ENCODE measurements at regions not wholly inside any gene's neighbourhood (a gene's known extent, or its start where the extent isn't known, plus 50 kb on each side); places are given as distances from the start of the nearest gene placed in this dataset.

DNA sequence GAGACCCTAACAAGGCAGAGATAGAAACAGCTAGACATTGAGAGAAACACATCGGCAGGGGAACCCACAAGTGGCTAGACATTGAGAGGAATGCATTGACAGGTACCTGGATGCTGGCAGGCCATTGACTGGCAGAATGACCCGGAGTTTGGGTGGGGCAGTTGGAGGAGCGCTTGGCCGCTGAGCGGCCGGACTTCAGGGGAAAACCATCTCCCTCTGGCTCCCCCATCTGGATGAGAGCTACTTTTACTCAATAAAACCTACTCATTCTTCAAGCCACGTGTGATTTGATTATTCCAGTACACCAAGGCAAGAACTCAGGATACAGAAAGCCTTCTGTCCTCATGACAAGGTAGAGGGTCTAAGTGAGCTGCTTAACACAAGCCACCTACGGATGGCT lies 473.4 kb downstream of the SLITRK5 start:
- H3K4me1 ChIP-seq (ENCODE audit: insufficient read depth) = no peaks in the 10 kb centered on the region
- TF ChIP-seq EP300 (IDR thresholded peaks at IDR 0.05) = no peak
- no peak for TF ChIP-seq POLR2A (IDR thresholded peaks at IDR 0.05)
- TF ChIP-seq, protein P1, sequence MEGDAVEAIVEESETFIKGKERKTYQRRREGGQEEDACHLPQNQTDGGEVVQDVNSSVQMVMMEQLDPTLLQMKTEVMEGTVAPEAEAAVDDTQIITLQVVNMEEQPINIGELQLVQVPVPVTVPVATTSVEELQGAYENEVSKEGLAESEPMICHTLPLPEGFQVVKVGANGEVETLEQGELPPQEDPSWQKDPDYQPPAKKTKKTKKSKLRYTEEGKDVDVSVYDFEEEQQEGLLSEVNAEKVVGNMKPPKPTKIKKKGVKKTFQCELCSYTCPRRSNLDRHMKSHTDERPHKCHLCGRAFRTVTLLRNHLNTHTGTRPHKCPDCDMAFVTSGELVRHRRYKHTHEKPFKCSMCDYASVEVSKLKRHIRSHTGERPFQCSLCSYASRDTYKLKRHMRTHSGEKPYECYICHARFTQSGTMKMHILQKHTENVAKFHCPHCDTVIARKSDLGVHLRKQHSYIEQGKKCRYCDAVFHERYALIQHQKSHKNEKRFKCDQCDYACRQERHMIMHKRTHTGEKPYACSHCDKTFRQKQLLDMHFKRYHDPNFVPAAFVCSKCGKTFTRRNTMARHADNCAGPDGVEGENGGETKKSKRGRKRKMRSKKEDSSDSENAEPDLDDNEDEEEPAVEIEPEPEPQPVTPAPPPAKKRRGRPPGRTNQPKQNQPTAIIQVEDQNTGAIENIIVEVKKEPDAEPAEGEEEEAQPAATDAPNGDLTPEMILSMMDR (IDR thresholded peaks at IDR 0.05) = no peak
- no peak for DNase-seq
- no peaks in the 10 kb centered on the region for H3K36me3 ChIP-seq
- H3K9me3 ChIP-seq = no peaks in the 10 kb centered on the region
- WGBS, 3 donors = 91 to 93% (median 92%) methylated on average over 8 of the region's 8 CpGs
- no peaks in the 10 kb centered on the region for H3K27me3 ChIP-seq
- H3K27ac ChIP-seq = no peak overlapping the region
- no peak overlapping the region for H3K4me3 ChIP-seq
- intact Hi-C loops (cut with DNase I) = no loop called here

DNA sequence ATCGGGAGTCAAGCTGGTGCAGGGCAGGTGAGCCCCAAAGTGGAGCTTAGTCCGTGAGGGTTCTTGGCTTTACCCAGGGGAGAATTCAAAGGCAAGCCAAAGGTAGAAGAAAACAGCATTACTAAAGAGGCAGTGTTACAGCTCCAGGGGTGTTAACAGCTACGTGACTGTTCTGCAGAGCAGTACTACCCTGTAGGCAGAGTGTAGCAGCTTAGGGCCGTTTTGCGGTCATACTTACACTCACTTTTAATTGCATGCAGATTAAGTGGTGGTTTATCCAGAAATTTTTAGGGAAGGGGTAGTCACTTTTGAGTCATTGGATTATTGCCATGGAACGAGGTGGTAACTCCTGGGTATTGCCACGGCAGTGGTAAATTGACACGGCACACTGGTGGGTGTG lies 482.2 kb downstream of the SLITRK5 start:
- no peak overlapping the region for H3K27ac ChIP-seq
- 88 to 93% (median 89%) methylated on average over 8 of the region's 8 CpGs for WGBS, 3 donors
- intact Hi-C loops (cut with DNase I) = no loop called here
- no peaks in the 10 kb centered on the region for H3K36me3 ChIP-seq
- DNase-seq = no peak
- no peaks in the 10 kb centered on the region for H3K27me3 ChIP-seq
- H3K4me1 ChIP-seq (ENCODE audit: insufficient read depth) = no peaks in the 10 kb centered on the region
- no peak overlapping the region for H3K4me3 ChIP-seq
- H3K9me3 ChIP-seq = no peaks in the 10 kb centered on the region
- no peak for TF ChIP-seq EP300 (IDR thresholded peaks at IDR 0.05)
- TF ChIP-seq POLR2A (IDR thresholded peaks at IDR 0.05) = no peak
- TF ChIP-seq, protein P1 (IDR thresholded peaks at IDR 0.05) = no peak

DNA sequence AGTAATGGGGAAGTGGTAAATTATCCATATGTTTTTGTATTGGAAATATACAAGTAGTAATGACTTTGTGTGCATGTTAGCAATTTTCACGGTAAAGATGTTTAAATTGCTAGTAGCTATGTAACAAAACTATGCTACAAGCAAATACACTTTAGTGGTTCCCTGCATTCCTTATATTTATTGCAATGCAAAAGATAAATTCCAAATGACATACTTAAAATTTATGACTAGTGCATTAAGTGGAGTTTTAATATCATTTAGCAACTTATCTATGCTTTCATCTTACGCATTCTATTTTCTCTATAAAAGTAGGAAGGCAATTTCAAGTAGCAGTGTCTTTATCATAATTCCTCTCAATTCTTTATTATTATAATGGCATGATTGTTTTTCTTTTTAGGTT lies 482.8 kb downstream of the SLITRK5 start:
- no peaks in the 10 kb centered on the region for H3K4me1 ChIP-seq (ENCODE audit: insufficient read depth)
- no peaks in the 10 kb centered on the region for H3K27me3 ChIP-seq
- no peaks in the 10 kb centered on the region for H3K36me3 ChIP-seq
- H3K27ac ChIP-seq = no peak overlapping the region
- no peak for DNase-seq
- H3K9me3 ChIP-seq = no peaks in the 10 kb centered on the region
- intact Hi-C loops (cut with DNase I) = no loop called here
- 81 to 83% (median 83%) methylated on average over 2 of the region's 2 CpGs for WGBS, 3 donors
- no peak overlapping the region for H3K4me3 ChIP-seq
- TF ChIP-seq EP300 (IDR thresholded peaks at IDR 0.05) = no peak
- no peak for TF ChIP-seq POLR2A (IDR thresholded peaks at IDR 0.05)
- TF ChIP-seq, protein P1 (IDR thresholded peaks at IDR 0.05) = no peak

DNA sequence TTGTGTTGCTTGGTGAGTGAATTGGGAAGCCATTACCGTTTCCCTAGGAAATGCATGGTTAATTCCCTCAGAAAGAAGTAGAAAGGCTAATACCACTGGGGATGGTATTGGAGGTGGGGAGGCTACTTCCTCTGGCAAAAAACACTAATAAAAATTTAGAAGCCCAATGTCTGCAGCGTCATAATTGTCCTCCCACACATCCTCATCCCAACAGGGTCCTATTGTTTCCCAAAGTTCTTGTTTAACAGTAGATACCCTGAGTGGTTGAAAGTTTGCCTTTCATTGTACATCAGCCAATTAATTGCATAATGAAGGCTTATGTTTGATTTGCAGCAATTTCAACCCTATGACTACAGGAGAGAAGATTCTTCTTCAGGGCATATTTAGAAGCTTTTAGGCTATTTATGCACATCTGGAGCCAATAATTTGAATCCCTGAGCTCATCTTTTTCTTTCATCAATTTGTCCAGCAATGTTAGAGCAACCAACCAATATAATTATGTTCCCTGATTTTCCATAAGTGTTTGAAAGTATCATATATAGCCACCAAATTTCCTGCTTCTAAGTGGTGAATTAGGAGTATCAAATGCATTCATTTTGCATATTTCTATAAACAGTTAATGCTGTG lies 491.0 kb downstream of the SLITRK5 start:
- WGBS, 3 donors = 66 to 76% (median 67%) methylated on average over 2 of the region's 2 CpGs
- H3K4me1 ChIP-seq (ENCODE audit: insufficient read depth) = no peaks in the 10 kb centered on the region

More for the DNA sequence above, 491.0 kb downstream of the SLITRK5 start:
- no peak for TF ChIP-seq POLR2A (IDR thresholded peaks at IDR 0.05)
- TF ChIP-seq EP300 (IDR thresholded peaks at IDR 0.05) = no peak
- TF ChIP-seq, protein P1 (IDR thresholded peaks at IDR 0.05) = no peak
- H3K27ac ChIP-seq = no peak overlapping the region
- no peak for DNase-seq
- intact Hi-C loops (cut with DNase I) = no loop called here
- no peaks in the 10 kb centered on the region for H3K36me3 ChIP-seq
- H3K4me3 ChIP-seq = no peak overlapping the region
- H3K27me3 ChIP-seq = no peaks in the 10 kb centered on the region
- no peaks in the 10 kb centered on the region for H3K9me3 ChIP-seq

Data from ovary (tissue), 7 donors.